ENCODE measurements at regions not wholly inside any gene's neighbourhood (a gene's known extent, or its start where the extent isn't known, plus 50 kb on each side); places are given as distances from the start of the nearest gene placed in this dataset.
"Not testable (repeated sequence)": the region's sequence is repeated elsewhere in the genome, so short reads cannot be mapped to it uniquely, and the experiment has no call there.

DNA sequence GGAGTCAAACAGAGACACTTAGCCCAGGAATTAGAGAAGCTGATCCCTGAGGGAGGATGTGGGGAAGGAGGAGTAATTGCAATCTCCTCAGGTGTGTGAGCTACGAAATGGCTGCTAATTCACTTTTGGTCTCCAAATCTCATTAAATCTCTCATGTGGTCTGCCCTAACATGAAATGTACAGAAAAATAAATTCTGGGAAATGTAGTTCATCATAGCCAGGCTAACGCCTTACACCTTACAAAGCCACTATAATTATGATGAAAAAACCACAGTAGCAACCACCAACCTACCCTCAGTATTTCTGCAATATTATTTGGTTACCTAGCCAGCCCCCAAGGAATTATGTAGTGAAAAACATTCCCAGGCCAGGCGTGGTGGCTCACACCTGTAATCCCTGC is 354.0 kb downstream of the TMEM167A start:
- Histone ChIP-seq H3K9me3 (ENCODE audit: severe bottlenecking) (no peaks in the 10 kb centered on the region), H3K36me3 (no peaks in the 10 kb centered on the region), H3K27ac (no peak overlapping the region), H3K4me3 (ENCODE audit: low read depth, low read length) (no peak overlapping the region), H3K27me3 (ENCODE audit: insufficient read depth, low read depth, severe bottlenecking) (no peaks in the 10 kb centered on the region)
- no peak for DNase-seq
- TF ChIP-seq, protein P1, sequence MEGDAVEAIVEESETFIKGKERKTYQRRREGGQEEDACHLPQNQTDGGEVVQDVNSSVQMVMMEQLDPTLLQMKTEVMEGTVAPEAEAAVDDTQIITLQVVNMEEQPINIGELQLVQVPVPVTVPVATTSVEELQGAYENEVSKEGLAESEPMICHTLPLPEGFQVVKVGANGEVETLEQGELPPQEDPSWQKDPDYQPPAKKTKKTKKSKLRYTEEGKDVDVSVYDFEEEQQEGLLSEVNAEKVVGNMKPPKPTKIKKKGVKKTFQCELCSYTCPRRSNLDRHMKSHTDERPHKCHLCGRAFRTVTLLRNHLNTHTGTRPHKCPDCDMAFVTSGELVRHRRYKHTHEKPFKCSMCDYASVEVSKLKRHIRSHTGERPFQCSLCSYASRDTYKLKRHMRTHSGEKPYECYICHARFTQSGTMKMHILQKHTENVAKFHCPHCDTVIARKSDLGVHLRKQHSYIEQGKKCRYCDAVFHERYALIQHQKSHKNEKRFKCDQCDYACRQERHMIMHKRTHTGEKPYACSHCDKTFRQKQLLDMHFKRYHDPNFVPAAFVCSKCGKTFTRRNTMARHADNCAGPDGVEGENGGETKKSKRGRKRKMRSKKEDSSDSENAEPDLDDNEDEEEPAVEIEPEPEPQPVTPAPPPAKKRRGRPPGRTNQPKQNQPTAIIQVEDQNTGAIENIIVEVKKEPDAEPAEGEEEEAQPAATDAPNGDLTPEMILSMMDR (IDR thresholded peaks at IDR 0.05; ENCODE audit: low read depth, low read length) = no peak

DNA sequence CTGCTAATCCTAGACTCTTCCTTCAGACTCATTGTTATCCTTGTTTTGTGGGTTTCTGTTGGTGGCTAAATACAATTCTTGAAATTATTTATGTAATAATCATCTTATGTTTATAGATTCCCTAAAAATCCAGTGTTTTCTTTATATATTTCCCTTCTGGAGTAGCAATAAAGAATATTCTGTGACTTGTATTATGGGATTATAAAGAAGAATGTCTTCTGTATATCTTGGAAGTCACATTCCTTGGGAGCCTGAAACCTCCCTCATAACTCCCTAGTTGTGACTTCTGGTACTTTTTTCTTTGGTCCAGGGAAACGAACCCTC is 356.1 kb downstream of the TMEM167A start:
- Histone ChIP-seq H3K27ac (no peak overlapping the region), H3K36me3 (no peaks in the 10 kb centered on the region)

DNA sequence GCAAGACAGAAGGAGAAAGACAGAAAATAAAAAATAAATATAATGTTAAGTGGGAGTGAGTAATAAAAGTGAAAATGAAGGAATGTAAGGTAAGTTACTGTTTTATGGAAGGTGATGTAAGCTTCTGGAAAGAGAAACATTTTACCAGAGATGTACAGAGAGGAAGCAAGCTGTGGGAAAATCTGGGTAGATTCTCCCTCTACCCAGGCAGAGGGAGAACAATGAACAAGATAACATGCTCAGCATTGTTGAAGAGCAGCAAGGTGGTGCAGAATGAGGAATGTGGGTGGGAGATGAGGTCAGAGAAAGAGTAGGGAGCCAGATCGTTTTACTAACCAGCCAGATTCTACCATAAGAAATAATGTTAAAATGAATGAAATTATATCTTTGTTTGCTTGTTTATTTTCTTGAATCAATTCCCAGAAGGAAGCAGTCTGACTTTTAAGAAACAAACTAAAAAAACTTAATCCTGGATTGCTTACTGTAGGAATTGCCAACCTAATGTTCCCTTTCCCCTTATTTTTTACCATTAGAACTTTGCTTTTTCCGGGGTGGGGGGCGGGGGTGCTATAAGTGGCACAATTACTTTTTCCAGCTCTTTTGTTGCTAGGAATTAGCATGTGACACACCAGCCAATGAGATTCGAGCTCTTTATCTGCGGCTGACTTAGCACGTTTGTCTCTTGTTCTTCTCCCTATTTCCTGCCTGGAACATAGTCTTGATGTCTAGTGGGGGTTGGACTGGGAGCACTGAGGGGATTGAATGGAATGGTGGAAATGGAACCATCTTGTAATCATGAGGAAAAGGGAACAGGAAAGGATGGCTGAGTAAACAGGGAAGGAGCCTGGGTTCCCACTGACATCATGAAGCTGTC is 356.7 kb downstream of the TMEM167A start:
- Histone ChIP-seq H3K27me3 (ENCODE audit: insufficient read depth, low read depth, severe bottlenecking) (no peaks in the 10 kb centered on the region), H3K9me3 (ENCODE audit: severe bottlenecking) (no peaks in the 10 kb centered on the region), H3K4me3 (ENCODE audit: low read depth, low read length) (no peak overlapping the region), H3K27ac (no peak overlapping the region), H3K36me3 (no peaks in the 10 kb centered on the region)
- TF ChIP-seq, protein P1 (IDR thresholded peaks at IDR 0.05; ENCODE audit: low read depth, low read length) = no peak
- DNase-seq = no peak

More for the DNA sequence above, 356.1 kb downstream of the TMEM167A start:
- H3K4me3 ChIP-seq (ENCODE audit: low read depth, low read length) = no peak overlapping the region
- no peaks in the 10 kb centered on the region for H3K27me3 ChIP-seq (ENCODE audit: insufficient read depth, low read depth, severe bottlenecking)
- TF ChIP-seq, protein P1 (IDR thresholded peaks at IDR 0.05; ENCODE audit: low read depth, low read length) = no peak
- no peaks in the 10 kb centered on the region for H3K9me3 ChIP-seq (ENCODE audit: severe bottlenecking)
- no peak for DNase-seq

DNA sequence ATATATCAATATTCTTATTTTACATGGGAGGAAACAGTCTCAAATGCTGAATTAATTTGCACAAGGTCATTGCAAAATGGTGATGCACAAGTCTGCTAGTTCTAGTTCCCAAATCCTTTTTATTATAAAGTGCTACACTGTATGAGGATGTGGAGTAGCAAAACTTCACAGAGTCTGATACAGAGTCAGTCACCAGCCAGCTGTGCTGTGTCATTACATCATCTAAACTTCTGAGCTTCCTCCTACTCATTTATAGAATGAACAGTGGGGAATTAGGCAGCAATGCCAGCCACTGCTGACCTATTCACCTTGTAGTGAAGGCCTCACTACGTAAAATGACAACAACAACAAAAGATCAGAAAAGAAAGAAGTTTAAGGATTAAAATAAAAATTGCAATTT is 357.8 kb downstream of the TMEM167A start:
- no peaks in the 10 kb centered on the region for H3K36me3 ChIP-seq
- TF ChIP-seq, protein P1 (IDR thresholded peaks at IDR 0.05; ENCODE audit: low read depth, low read length) = no peak
- H3K27ac ChIP-seq = no peak overlapping the region
- H3K27me3 ChIP-seq (ENCODE audit: insufficient read depth, low read depth, severe bottlenecking) = no peaks in the 10 kb centered on the region
- H3K9me3 ChIP-seq (ENCODE audit: severe bottlenecking) = no peaks in the 10 kb centered on the region
- no peak overlapping the region for H3K4me3 ChIP-seq (ENCODE audit: low read depth, low read length)
- DNase-seq = no peak

DNA sequence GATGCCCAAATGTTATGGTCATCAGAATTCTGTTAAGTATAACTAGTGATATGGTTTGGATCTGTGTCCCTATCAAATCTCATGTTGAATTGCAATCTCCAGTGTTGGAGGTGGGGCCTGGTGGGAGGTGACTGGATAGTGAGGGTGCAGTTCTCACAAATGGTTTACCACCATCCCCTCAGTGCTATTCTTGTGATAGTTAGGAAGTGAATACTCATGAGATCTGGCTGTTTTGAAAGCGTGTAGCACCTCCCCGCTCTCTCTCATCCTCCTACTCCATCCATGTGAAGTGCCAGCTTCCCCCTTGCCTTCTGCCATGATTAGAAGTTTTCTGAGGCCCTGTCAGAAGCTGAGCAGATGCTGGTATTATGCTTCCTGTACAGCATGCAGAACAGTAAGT is 359.5 kb downstream of the TMEM167A start:
- Histone ChIP-seq H3K27ac (no peak overlapping the region), H3K27me3 (ENCODE audit: insufficient read depth, low read depth, severe bottlenecking) (no peaks in the 10 kb centered on the region), H3K4me3 (ENCODE audit: low read depth, low read length) (no peak overlapping the region), H3K9me3 (ENCODE audit: severe bottlenecking) (no peaks in the 10 kb centered on the region), H3K36me3 (no peaks in the 10 kb centered on the region)
- TF ChIP-seq, protein P1 (IDR thresholded peaks at IDR 0.05; ENCODE audit: low read depth, low read length) = no peak
- DNase-seq = no peak

DNA sequence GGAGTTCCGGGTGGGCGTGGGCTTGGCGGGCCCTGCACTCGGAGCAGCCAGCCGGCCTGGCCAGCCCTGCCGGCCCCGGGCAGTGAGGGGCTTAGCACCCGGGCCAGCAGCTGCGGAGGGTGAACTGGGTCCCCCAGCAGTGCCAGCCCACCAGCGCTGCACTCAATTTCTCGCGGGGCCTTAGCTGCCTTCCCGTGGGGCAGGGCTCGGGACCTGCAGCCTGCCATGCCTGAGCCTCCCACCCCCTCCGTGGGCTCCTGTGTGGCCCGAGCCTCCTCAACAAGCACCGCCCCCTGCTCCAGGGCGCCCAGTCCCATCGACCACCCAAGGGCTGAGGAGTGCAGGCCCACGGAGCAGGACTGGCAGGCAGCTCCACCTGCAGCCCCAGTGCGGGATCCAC is 362.5 kb downstream of the TMEM167A start:
- not testable (repeated sequence) for H3K36me3 ChIP-seq; H3K4me3 ChIP-seq (ENCODE audit: low read depth, low read length); H3K9me3 ChIP-seq (ENCODE audit: severe bottlenecking); H3K27ac ChIP-seq; DNase-seq; H3K27me3 ChIP-seq (ENCODE audit: insufficient read depth, low read depth, severe bottlenecking)

All from WERI-Rb-1 (cell line).